ENCODE measurements at regions not wholly inside any gene's neighbourhood (a gene's known extent, or its start where the extent isn't known, plus 50 kb on each side); places are given as distances from the start of the nearest gene placed in this dataset.

- no peak for DNase-seq (ENCODE audit: low read depth in 3 of 3)
These were observed 515.2 kb upstream of the CCDC54 start for GRCh38 chr3:106862067-106862466.

- no peak for DNase-seq (ENCODE audit: low read depth in 3 of 3)
These were observed 499.6 kb upstream of the CCDC54 start for GRCh38 chr3:106877627-106878026.

- no peak for DNase-seq (ENCODE audit: low read depth in 3 of 3)
These were observed 497.0 kb upstream of the CCDC54 start for GRCh38 chr3:106880206-106880605.

GRCh38 chr3:106881186-106881585 lies 496.1 kb upstream of the CCDC54 start:
- no peak for DNase-seq (ENCODE audit: low read depth in 3 of 3)

- no peak for DNase-seq (ENCODE audit: low read depth in 3 of 3)
These were observed 494.9 kb upstream of the CCDC54 start for GRCh38 chr3:106882297-106882696.

GRCh38 chr3:106906074-106906473 lies 471.2 kb upstream of the CCDC54 start:
- DNase-seq (ENCODE audit: low read depth in 3 of 3) = no peak

GRCh38 chr3:106908181-106908938 lies 468.9 kb upstream of the CCDC54 start:
- DNase-seq (ENCODE audit: low read depth in 3 of 3) = no peak

- no peak for DNase-seq (ENCODE audit: low read depth in 3 of 3)
These were observed 464.0 kb upstream of the CCDC54 start for GRCh38 chr3:106913111-106913698.

GRCh38 chr3:106913966-106914365 lies 463.3 kb upstream of the CCDC54 start:
- DNase-seq (ENCODE audit: low read depth in 3 of 3) = no peak

GRCh38 chr3:106920609-106921008 lies 456.6 kb upstream of the CCDC54 start:
- no peak for DNase-seq (ENCODE audit: low read depth in 3 of 3)

- DNase-seq (ENCODE audit: low read depth in 3 of 3) = no peak
These were observed 448.2 kb upstream of the CCDC54 start for GRCh38 chr3:106929081-106929480.

- DNase-seq (ENCODE audit: low read depth in 3 of 3) = no peak
These were observed 447.2 kb upstream of the CCDC54 start for GRCh38 chr3:106930086-106930485.

- DNase-seq (ENCODE audit: low read depth in 3 of 3) = no peak
These were observed 445.3 kb upstream of the CCDC54 start for GRCh38 chr3:106931904-106932303.

GRCh38 chr3:106936337-106936736 lies 440.9 kb upstream of the CCDC54 start:
- no peak for DNase-seq (ENCODE audit: low read depth in 3 of 3)

GRCh38 chr3:106942051-106942450 lies 435.2 kb upstream of the CCDC54 start:
- DNase-seq (ENCODE audit: low read depth in 3 of 3) = no peak

GRCh38 chr3:106943071-106943470 lies 434.2 kb upstream of the CCDC54 start:
- no peak for DNase-seq (ENCODE audit: low read depth in 3 of 3)

GRCh38 chr3:106945435-106945834 lies 431.8 kb upstream of the CCDC54 start:
- no peak for DNase-seq (ENCODE audit: low read depth in 3 of 3)

GRCh38 chr3:106946866-106947265 lies 430.4 kb upstream of the CCDC54 start:
- no peak for DNase-seq (ENCODE audit: low read depth in 3 of 3)

GRCh38 chr3:106957029-106957428 lies 420.2 kb upstream of the CCDC54 start:
- DNase-seq (ENCODE audit: low read depth in 3 of 3) = no peak

GRCh38 chr3:106962993-106963392 lies 414.2 kb upstream of the CCDC54 start:
- no peak for DNase-seq (ENCODE audit: low read depth in 3 of 3)

- no peak for DNase-seq (ENCODE audit: low read depth in 3 of 3)
These were observed 413.8 kb upstream of the CCDC54 start for GRCh38 chr3:106963442-106963841.

- no peak for DNase-seq (ENCODE audit: low read depth in 3 of 3)
These were observed 411.9 kb upstream of the CCDC54 start for GRCh38 chr3:106965307-106965706.

- no peak for DNase-seq (ENCODE audit: low read depth in 3 of 3)
These were observed 407.6 kb upstream of the CCDC54 start for GRCh38 chr3:106969596-106969995.

- DNase-seq (ENCODE audit: low read depth in 3 of 3) = no peak
These were observed 395.8 kb upstream of the CCDC54 start for GRCh38 chr3:106981392-106981791.
